ENCODE measurements at regions not wholly inside any gene's neighbourhood (a gene's known extent, or its start where the extent isn't known, plus 50 kb on each side); places are given as distances from the start of the nearest gene placed in this dataset.

GRCh38 chr12:90428881-90429280 is 526.1 kb downstream of the CCER1 start:
- TF ChIP-seq GATA2 (IDR thresholded peaks at IDR 0.05; ENCODE audit: insufficient read depth, insufficient read length, low read depth, low read length), result no peak
- TF ChIP-seq JUN (IDR thresholded peaks at IDR 0.05; ENCODE audit: borderline replicate concordance, insufficient read depth, insufficient read length, low read depth), result no peak
- no peak for TF ChIP-seq EZH2 (IDR thresholded peaks at IDR 0.05; ENCODE audit: borderline replicate concordance, low read depth, low read length, severe bottlenecking)
- no peak for TF ChIP-seq FOS (IDR thresholded peaks at IDR 0.05; ENCODE audit: borderline replicate concordance, insufficient read depth, low read length)
- TF ChIP-seq POLR2A (IDR thresholded peaks at IDR 0.05; ENCODE audit: low read depth, low read length), result no peak
- no peak for TF ChIP-seq MYC (IDR thresholded peaks at IDR 0.05; ENCODE audit: low read depth, low read length)
- TF ChIP-seq, protein P1, sequence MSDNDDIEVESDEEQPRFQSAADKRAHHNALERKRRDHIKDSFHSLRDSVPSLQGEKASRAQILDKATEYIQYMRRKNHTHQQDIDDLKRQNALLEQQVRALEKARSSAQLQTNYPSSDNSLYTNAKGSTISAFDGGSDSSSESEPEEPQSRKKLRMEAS (IDR thresholded peaks at IDR 0.05; ENCODE audit: insufficient read depth, insufficient read length), result no peak
- no peak for TF ChIP-seq CTCF (IDR thresholded peaks at IDR 0.05; ENCODE audit: extremely low read depth in 1 of 2, insufficient read depth in 1 of 2, low read depth in 1 of 2, low read length in 2 of 2)
- TF ChIP-seq POLR2AphosphoS5 (IDR thresholded peaks at IDR 0.05; ENCODE audit: insufficient read depth, low read depth, low read length), result no peak
- no peak for DNase-seq (ENCODE audit: low read depth, low spot score)
- Histone ChIP-seq H3K4me3 (replicated peaks in 1 of 3; ENCODE audit: insufficient read depth in 1 of 3, low read depth in 1 of 3, low read length in 3 of 3) (no peak overlapping the region), H3K9me3 (replicated peaks; ENCODE audit: control insufficient read depth, insufficient read depth, low read length) (no peaks in the 10 kb centered on the region), H3K36me3 (ENCODE audit: control insufficient read depth in 2 of 2, extremely low read depth in 1 of 2, insufficient read depth in 2 of 2, low read length in 2 of 2) (no peaks in the 10 kb centered on the region), H4K20me1 (replicated peaks; ENCODE audit: control insufficient read depth, extremely low read depth, insufficient read depth, low read length) (no peaks in the 10 kb centered on the region), H3K4me2 (ENCODE audit: insufficient read depth, low read length) (no peak overlapping the region), H3K9ac (replicated peaks; ENCODE audit: extremely low read depth, insufficient read depth, low read length) (no peak overlapping the region), H3K27ac (ENCODE audit: insufficient read depth, low read depth, low read length) (no peak overlapping the region), H3K4me1 (ENCODE audit: control insufficient read depth, extremely low read depth, insufficient read depth, low read length) (no peaks in the 10 kb centered on the region), H3K27me3 (ENCODE audit: control insufficient read depth in 2 of 2, insufficient read depth in 2 of 2, low read length in 2 of 2) (no peaks in the 10 kb centered on the region), H3K79me2 (ENCODE audit: control insufficient read depth, insufficient read depth, low read length) (no peaks in the 10 kb centered on the region), H3K9me1 (replicated peaks; ENCODE audit: control insufficient read depth, extremely low read depth, insufficient read depth, low read length) (no peaks in the 10 kb centered on the region), H2AFZ (ENCODE audit: low read depth, low read length) (no peak overlapping the region)
- CTCF ChIA-PET, result interaction anchor here (1.3 kb wide), 1 partner anchor 10 kb away, joined by 7 read pairs; no protein-coding TSS in a partner anchor
- dilution Hi-C loops (cut with MboI; ENCODE audit: extremely low pct_ligation_motif_present, low sequenced_read_pairs) (no loop called here), intact Hi-C loops (cut with micrococcal nuclease) (no loop called here)
- POLR2A ChIA-PET, result no interaction called here
- no peak for FAIRE-seq
- no TSS peak for BruUV-seq (replicated peaks)
